Ascending aorta (tissue), 2 donors: ENCODE measurements at regions not wholly inside any gene's neighbourhood (a gene's known extent, or its start where the extent isn't known, plus 50 kb on each side); places are given as distances from the start of the nearest gene placed in this dataset.

Source experiments
- DNase-seq, 2 donors: peaks; one replicate each; pipeline ENCODE4 v3.0.0-alpha.2; 2019; ENCODE audit warnings: low spot score in 2 of 2
- H3K27ac ChIP-seq, 2 donors: fragments of 200-600 bp; sonication (generic); one replicate each; pipeline ENCODE4 v1.5.1; 2016 to 2017; ENCODE audit warnings: mild to moderate bottlenecking in 1 of 2
- H3K27me3 ChIP-seq: fragments of 200-600 bp; sonication (generic); one replicate; pipeline ENCODE4 v1.5.1; 2017
- H3K36me3 ChIP-seq, 2 donors: fragments of 200-600 bp; sonication (generic); one replicate each; pipeline ENCODE4 v1.5.1; 2016
- H3K4me1 ChIP-seq, 2 donors: fragments of 200-600 bp; sonication (generic); one replicate each; pipeline ENCODE4 v1.5.1; 2016 to 2017; ENCODE audit warnings: mild to moderate bottlenecking in 1 of 2
- H3K4me3 ChIP-seq, 2 donors: fragments of 200-600 bp; sonication (generic); one replicate each; pipeline ENCODE4 v1.5.1; 2016 to 2017; ENCODE audit warnings: mild to moderate bottlenecking in 1 of 2
- H3K9me3 ChIP-seq, 2 donors: fragments of 200-600 bp; sonication (generic); one replicate each; pipeline ENCODE4 v1.5.1; 2016
- CTCF ChIP-seq, 3 experiments: fragments of 200-600 bp in 2 of 3; fragments of 450-650 bp in 1 of 3; sonication (generic) in 2 of 3; IDR thresholded peaks; one replicate each; pipeline ENCODE4 v1.5.1; 2016 to 2019; ENCODE audit warnings: antibody characterized with exemption in 3 of 3, mild to moderate bottlenecking in 1 of 3, moderate library complexity in 1 of 3
- intact Hi-C: fragments of 100-400 bp; cut with DNase I; formaldehyde crosslinking; loops from one replicate; pipeline ENCODE4 v1.15.1; 2023

GRCh38 chr1:238018214-238018613 is 127.5 kb upstream of the ZP4 start:
- no peak overlapping the region for H3K4me3 ChIP-seq
- intact Hi-C loops, result no loop called here
- no peaks in the 10 kb centered on the region for H3K27me3 ChIP-seq
- no peaks in the 10 kb centered on the region for H3K4me1 ChIP-seq
- H3K27ac ChIP-seq, result no peak overlapping the region
- no peak for DNase-seq
- H3K36me3 ChIP-seq, result no peaks in the 10 kb centered on the region
- no peak for TF ChIP-seq CTCF (IDR thresholded peaks at IDR 0.05)
- peaks cover 0 to 2% of the 10 kb centered on the region in 2 donors for H3K9me3 ChIP-seq

GRCh38 chr1:238006779-238007178 is 116.1 kb upstream of the ZP4 start:
- Histone ChIP-seq H3K9me3 (no peaks in the 10 kb centered on the region), H3K27ac (no peak overlapping the region), H3K4me3 (no peak overlapping the region), H3K4me1 (no peaks in the 10 kb centered on the region), H3K36me3 (no peaks in the 10 kb centered on the region), H3K27me3 (no peaks in the 10 kb centered on the region)
- DNase-seq, result no peak
- TF ChIP-seq CTCF (IDR thresholded peaks at IDR 0.05), result no peak
- intact Hi-C loops, result no loop called here

GRCh38 chr1:238005116-238005515 is 114.4 kb upstream of the ZP4 start:
- intact Hi-C loops, result no loop called here
- Histone ChIP-seq H3K9me3 (no peaks in the 10 kb centered on the region), H3K4me1 (no peaks in the 10 kb centered on the region)

GRCh38 chr1:238001818-238002217 is 111.1 kb upstream of the ZP4 start:
- Histone ChIP-seq H3K4me3 (no peak overlapping the region), H3K27me3 (no peaks in the 10 kb centered on the region), H3K36me3 (no peaks in the 10 kb centered on the region), H3K27ac (no peak overlapping the region), H3K4me1 (no peaks in the 10 kb centered on the region), H3K9me3 (no peaks in the 10 kb centered on the region)
- intact Hi-C loops, result no loop called here
- no peak for TF ChIP-seq CTCF (IDR thresholded peaks at IDR 0.05)
- DNase-seq, result no peak

More at GRCh38 chr1:238005116-238005515, 114.4 kb upstream of the ZP4 start:
- no peak for DNase-seq
- Histone ChIP-seq H3K36me3 (no peaks in the 10 kb centered on the region), H3K27me3 (no peaks in the 10 kb centered on the region), H3K27ac (no peak overlapping the region), H3K4me3 (no peak overlapping the region)
- TF ChIP-seq CTCF (IDR thresholded peaks at IDR 0.05), result no peak

- Histone ChIP-seq H3K4me3 (no peak overlapping the region), H3K4me1 (no peaks in the 10 kb centered on the region), H3K27me3 (no peaks in the 10 kb centered on the region), H3K27ac (no peak overlapping the region), H3K9me3 (no peaks in the 10 kb centered on the region), H3K36me3 (no peaks in the 10 kb centered on the region)
- intact Hi-C loops, result no loop called here
- no peak for DNase-seq
- TF ChIP-seq CTCF (IDR thresholded peaks at IDR 0.05), result no peak
These were observed 108.8 kb upstream of the ZP4 start for GRCh38 chr1:237999426-238000052.

GRCh38 chr1:237998581-237998980 is 107.9 kb upstream of the ZP4 start:
- Histone ChIP-seq H3K36me3 (no peaks in the 10 kb centered on the region), H3K27ac (no peak overlapping the region), H3K27me3 (no peaks in the 10 kb centered on the region), H3K9me3 (no peaks in the 10 kb centered on the region), H3K4me1 (no peaks in the 10 kb centered on the region), H3K4me3 (no peak overlapping the region)
- intact Hi-C loops, result no loop called here
- DNase-seq, result no peak
- no peak for TF ChIP-seq CTCF (IDR thresholded peaks at IDR 0.05)
